GM12875 (cell line): ENCODE measurements at regions not wholly inside any gene's neighbourhood (a gene's known extent, or its start where the extent isn't known, plus 50 kb on each side); places are given as distances from the start of the nearest gene placed in this dataset.

ENCODE experiments used
- H3K4me3 ChIP-seq: one replicate; pipeline ENCODE4 v1.5.1; 2011; ENCODE audit warnings: low read depth, low read length, control low read depth
- TF ChIP-seq, protein P1 (sequence below): IDR thresholded peaks from 2 replicates; pipeline ENCODE4 v1.5.1; 2011; ENCODE audit warnings: low read depth, mild to moderate bottlenecking, control low read depth, inconsistent platforms, low read length, moderate library complexity, borderline replicate concordance; ENCODE audit not compliant: insufficient read depth

DNA sequence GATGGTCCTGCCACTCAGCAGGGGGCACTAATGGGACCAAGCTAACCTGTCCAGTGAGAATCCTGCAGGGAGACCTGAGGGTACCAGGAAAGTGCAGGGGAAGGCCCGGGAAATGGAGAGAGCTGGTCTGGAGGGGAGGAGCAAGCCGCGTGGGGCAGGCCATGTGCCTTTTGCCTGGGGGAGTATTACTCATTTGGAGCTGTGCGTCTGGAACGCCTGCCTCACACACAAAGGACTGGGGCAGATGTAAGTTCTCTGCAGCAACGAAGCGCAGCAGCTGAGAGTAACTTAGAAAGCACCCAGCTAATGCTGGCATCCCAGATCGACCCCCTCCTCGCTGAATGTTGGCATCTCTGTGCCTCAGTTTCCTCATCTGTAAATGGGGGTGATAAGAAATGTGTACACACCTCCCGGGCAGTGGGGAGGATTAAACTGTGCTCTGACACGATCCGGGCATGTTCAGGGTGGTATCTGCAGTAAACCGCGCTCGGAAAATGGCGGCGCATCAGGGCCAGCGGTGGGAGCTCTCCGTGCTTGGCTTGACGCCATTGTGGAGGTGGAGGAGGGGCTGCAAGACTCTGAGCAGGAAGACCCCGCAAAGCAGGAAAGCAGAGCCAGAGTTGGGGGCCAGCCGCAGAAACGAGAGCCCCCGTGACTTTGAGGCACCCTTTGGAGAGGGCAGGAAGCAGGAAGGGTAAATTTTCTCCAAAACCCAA lies 212.5 kb downstream of the NPHP4 start:
- H3K4me3 ChIP-seq, result no peak overlapping the region

GRCh38 chr1:5776035-5776550 lies 216.1 kb downstream of the NPHP4 start:
- TF ChIP-seq, protein P1, sequence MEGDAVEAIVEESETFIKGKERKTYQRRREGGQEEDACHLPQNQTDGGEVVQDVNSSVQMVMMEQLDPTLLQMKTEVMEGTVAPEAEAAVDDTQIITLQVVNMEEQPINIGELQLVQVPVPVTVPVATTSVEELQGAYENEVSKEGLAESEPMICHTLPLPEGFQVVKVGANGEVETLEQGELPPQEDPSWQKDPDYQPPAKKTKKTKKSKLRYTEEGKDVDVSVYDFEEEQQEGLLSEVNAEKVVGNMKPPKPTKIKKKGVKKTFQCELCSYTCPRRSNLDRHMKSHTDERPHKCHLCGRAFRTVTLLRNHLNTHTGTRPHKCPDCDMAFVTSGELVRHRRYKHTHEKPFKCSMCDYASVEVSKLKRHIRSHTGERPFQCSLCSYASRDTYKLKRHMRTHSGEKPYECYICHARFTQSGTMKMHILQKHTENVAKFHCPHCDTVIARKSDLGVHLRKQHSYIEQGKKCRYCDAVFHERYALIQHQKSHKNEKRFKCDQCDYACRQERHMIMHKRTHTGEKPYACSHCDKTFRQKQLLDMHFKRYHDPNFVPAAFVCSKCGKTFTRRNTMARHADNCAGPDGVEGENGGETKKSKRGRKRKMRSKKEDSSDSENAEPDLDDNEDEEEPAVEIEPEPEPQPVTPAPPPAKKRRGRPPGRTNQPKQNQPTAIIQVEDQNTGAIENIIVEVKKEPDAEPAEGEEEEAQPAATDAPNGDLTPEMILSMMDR, result no peak
- no peak overlapping the region for H3K4me3 ChIP-seq

More for the DNA sequence above, 212.5 kb downstream of the NPHP4 start:
- TF ChIP-seq, protein P1, result no peak

DNA sequence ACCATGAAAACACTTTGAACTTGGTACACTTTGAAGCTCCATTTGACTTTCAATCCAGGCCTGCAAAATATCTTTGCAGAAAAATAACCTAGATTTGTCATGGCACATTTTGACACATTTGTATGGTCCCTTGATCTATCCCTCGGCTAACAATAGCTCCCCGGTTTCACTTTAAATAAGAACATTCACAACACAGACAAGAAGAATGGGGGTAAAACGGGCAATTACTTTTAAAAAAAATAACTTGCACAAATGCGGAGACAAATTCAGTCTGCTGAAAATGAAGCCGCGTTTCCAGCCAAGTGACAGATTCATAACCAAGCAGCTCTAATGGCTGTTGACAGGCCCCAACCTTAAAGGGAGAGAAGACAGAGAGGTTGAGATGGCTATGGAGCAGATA lies 218.2 kb downstream of the NPHP4 start:
- no peak overlapping the region for H3K4me3 ChIP-seq
- TF ChIP-seq, protein P1, result no peak

GRCh38 chr1:5771788-5772187 lies 220.4 kb downstream of the NPHP4 start:
- no peak overlapping the region for H3K4me3 ChIP-seq
- TF ChIP-seq, protein P1, result no peak

DNA sequence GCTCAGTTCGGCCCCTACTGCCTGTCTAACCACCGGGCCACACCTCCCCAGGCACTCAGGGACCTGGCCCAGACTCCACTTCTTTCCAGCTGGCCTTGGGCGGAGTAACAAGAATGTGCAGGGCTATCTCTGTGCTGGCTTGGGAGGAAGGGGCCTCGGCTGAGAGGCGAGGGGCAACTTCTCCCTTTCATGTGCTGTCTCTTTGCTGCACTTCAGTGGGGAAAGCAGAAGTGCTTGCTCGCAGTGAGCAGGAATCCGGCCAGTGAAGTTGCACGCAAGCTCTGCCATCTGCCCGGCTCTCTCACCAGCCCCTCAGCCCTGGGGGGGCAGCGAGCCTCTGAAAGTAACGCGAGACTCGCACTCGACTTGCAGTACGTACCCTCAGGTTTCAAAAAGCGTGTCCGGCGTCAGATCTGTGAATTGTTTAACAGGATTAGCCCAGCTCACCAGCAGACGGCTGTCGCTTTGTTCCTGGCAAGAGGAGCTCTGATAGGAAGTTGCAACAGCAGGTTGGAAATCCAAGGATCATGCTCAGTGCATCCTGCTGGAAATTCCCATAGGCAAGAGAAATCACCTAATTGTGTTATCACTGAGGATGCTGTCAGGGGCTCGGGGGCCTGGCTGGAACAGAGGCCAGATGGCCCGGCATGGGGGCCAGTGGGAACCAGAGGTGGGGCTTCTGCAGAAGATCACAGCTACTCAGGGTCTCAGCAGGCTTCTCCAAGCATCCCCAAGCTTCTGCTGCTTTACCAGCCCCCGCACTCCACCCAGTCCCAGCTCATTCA lies 221.1 kb downstream of the NPHP4 start:
- TF ChIP-seq, protein P1, result no peak
- no peak overlapping the region for H3K4me3 ChIP-seq

GRCh38 chr1:5769760-5770159 lies 222.5 kb downstream of the NPHP4 start:
- no peak overlapping the region for H3K4me3 ChIP-seq
- TF ChIP-seq, protein P1, result no peak

GRCh38 chr1:5769146-5769545 lies 223.1 kb downstream of the NPHP4 start:
- H3K4me3 ChIP-seq, result no peak overlapping the region
- TF ChIP-seq, protein P1, result no peak
